Ascending aorta (tissue), 2 donors: ENCODE measurements at regions not wholly inside any gene's neighbourhood (a gene's known extent, or its start where the extent isn't known, plus 50 kb on each side); places are given as distances from the start of the nearest gene placed in this dataset.

ENCODE experiments used
- DNase-seq, 2 donors: peaks; one replicate each; pipeline ENCODE4 v3.0.0-alpha.2; 2019; ENCODE audit warnings: low spot score in 2 of 2
- H3K27ac ChIP-seq, 2 donors: fragments of 200-600 bp; sonication (generic); one replicate each; pipeline ENCODE4 v1.5.1; 2016 to 2017; ENCODE audit warnings: mild to moderate bottlenecking in 1 of 2
- H3K27me3 ChIP-seq: fragments of 200-600 bp; sonication (generic); one replicate; pipeline ENCODE4 v1.5.1; 2017
- H3K36me3 ChIP-seq, 2 donors: fragments of 200-600 bp; sonication (generic); one replicate each; pipeline ENCODE4 v1.5.1; 2016
- H3K4me1 ChIP-seq, 2 donors: fragments of 200-600 bp; sonication (generic); one replicate each; pipeline ENCODE4 v1.5.1; 2016 to 2017; ENCODE audit warnings: mild to moderate bottlenecking in 1 of 2
- H3K4me3 ChIP-seq, 2 donors: fragments of 200-600 bp; sonication (generic); one replicate each; pipeline ENCODE4 v1.5.1; 2016 to 2017; ENCODE audit warnings: mild to moderate bottlenecking in 1 of 2
- H3K9me3 ChIP-seq, 2 donors: fragments of 200-600 bp; sonication (generic); one replicate each; pipeline ENCODE4 v1.5.1; 2016
- CTCF ChIP-seq, 3 experiments: fragments of 200-600 bp in 2 of 3; fragments of 450-650 bp in 1 of 3; sonication (generic) in 2 of 3; IDR thresholded peaks; one replicate each; pipeline ENCODE4 v1.5.1; 2016 to 2019; ENCODE audit warnings: antibody characterized with exemption in 3 of 3, mild to moderate bottlenecking in 1 of 3, moderate library complexity in 1 of 3
- intact Hi-C: fragments of 100-400 bp; cut with DNase I; formaldehyde crosslinking; loops from one replicate; pipeline ENCODE4 v1.15.1; 2023

GRCh38 chr3:10583798-10584708 lies 78.7 kb upstream of the ATP2B2 start:
- H3K4me3 ChIP-seq: no peak overlapping the region
- no peak for DNase-seq
- no peaks in the 10 kb centered on the region for H3K27me3 ChIP-seq
- no peak overlapping the region for H3K27ac ChIP-seq
- intact Hi-C loops: no loop called here
- no peaks in the 10 kb centered on the region for H3K36me3 ChIP-seq
- no peaks in the 10 kb centered on the region for H3K9me3 ChIP-seq
- TF ChIP-seq CTCF (IDR thresholded peaks at IDR 0.05): no peak
- no peaks in the 10 kb centered on the region for H3K4me1 ChIP-seq

- no peaks in the 10 kb centered on the region for H3K36me3 ChIP-seq
- no peak overlapping the region for H3K4me3 ChIP-seq
- intact Hi-C loops: no loop called here
- H3K4me1 ChIP-seq: no peaks in the 10 kb centered on the region
- DNase-seq: no peak
- H3K27ac ChIP-seq: no peak overlapping the region
- H3K27me3 ChIP-seq: no peaks in the 10 kb centered on the region
- TF ChIP-seq CTCF (IDR thresholded peaks at IDR 0.05): no peak
- H3K9me3 ChIP-seq: no peaks in the 10 kb centered on the region
Measured at GRCh38 chr3:10585945-10586344, 80.6 kb upstream of the ATP2B2 start.

GRCh38 chr3:10594915-10595314 lies 89.5 kb upstream of the ATP2B2 start:
- TF ChIP-seq CTCF (IDR thresholded peaks at IDR 0.05): no peak
- Histone ChIP-seq H3K9me3 (no peaks in the 10 kb centered on the region), H3K27ac (no peak overlapping the region), H3K36me3 (no peaks in the 10 kb centered on the region), H3K27me3 (no peaks in the 10 kb centered on the region), H3K4me1 (no peaks in the 10 kb centered on the region), H3K4me3 (no peak overlapping the region)
- intact Hi-C loops: no loop called here
- no peak for DNase-seq

GRCh38 chr3:10596746-10597448 lies 91.5 kb upstream of the ATP2B2 start:
- H3K4me1 ChIP-seq: no peaks in the 10 kb centered on the region
- intact Hi-C loops: no loop called here
- no peak for TF ChIP-seq CTCF (IDR thresholded peaks at IDR 0.05)

GRCh38 chr3:10597733-10598132 lies 92.3 kb upstream of the ATP2B2 start:
- Histone ChIP-seq H3K27ac (no peak overlapping the region), H3K9me3 (no peaks in the 10 kb centered on the region), H3K27me3 (no peaks in the 10 kb centered on the region), H3K4me3 (no peak overlapping the region), H3K4me1 (no peaks in the 10 kb centered on the region), H3K36me3 (no peaks in the 10 kb centered on the region)
- intact Hi-C loops: no loop called here
- DNase-seq: no peak
- no peak for TF ChIP-seq CTCF (IDR thresholded peaks at IDR 0.05)

More at GRCh38 chr3:10596746-10597448, 91.5 kb upstream of the ATP2B2 start:
- no peak overlapping the region for H3K4me3 ChIP-seq
- no peak for DNase-seq
- H3K27ac ChIP-seq: no peak overlapping the region
- no peaks in the 10 kb centered on the region for H3K36me3 ChIP-seq
- H3K9me3 ChIP-seq: no peaks in the 10 kb centered on the region
- no peaks in the 10 kb centered on the region for H3K27me3 ChIP-seq
